Kidney (tissue), 13 donors: ENCODE measurements at regions not wholly inside any gene's neighbourhood (a gene's known extent, or its start where the extent isn't known, plus 50 kb on each side); places are given as distances from the start of the nearest gene placed in this dataset.

ENCODE experiments used
- DNase-seq, 5 donors: peaks; one replicate each; pipeline ENCODE4 v3.0.0-alpha.2; 2013 to 2020
- FAIRE-seq: peaks from 2 replicates; lab custom pipeline; 2012; peaks lifted over from hg19 to GRCh38; lab: Jason Lieb, UNC
- H3K27ac ChIP-seq, 2 donors: one replicate each; pipeline ENCODE4 v1.7.0; 2013; ENCODE audit warnings: low read depth in 2 of 2, low read length in 2 of 2, inconsistent platforms in 1 of 2
- H3K27me3 ChIP-seq: one replicate; pipeline ENCODE4 v1.7.1; 2013; ENCODE audit warnings: low read length, inconsistent platforms; ENCODE audit not compliant: control insufficient read depth, insufficient read depth
- H3K36me3 ChIP-seq, 3 donors: one replicate each; pipeline versions ENCODE4 v1.7.0 to v1.7.1; 2013; ENCODE audit warnings: low read length in 3 of 3, control low read depth in 1 of 3, inconsistent platforms in 1 of 3; ENCODE audit not compliant: insufficient read depth in 3 of 3, control insufficient read depth in 2 of 3
- H3K4me1 ChIP-seq, 3 donors: one replicate each; pipeline versions ENCODE4 v1.7.0 to v1.7.1; 2013; ENCODE audit warnings: low read length in 3 of 3, inconsistent platforms in 1 of 3, low read depth in 1 of 3; ENCODE audit not compliant: control insufficient read depth in 2 of 3, insufficient read depth in 2 of 3
- H3K4me3 ChIP-seq, 3 donors: one replicate each; pipeline versions ENCODE4 v1.7.0 to v1.8.1; 2013; ENCODE audit warnings: low read length in 3 of 3, control low read depth in 1 of 3, inconsistent platforms in 1 of 3
- H3K9ac ChIP-seq, 3 donors: one replicate each; pipeline versions ENCODE4 v1.7.0 to v1.7.1; 2013; ENCODE audit warnings: low read length in 3 of 3, control low read depth in 1 of 3, inconsistent platforms in 1 of 3
- H3K9me3 ChIP-seq, 3 donors: one replicate each; pipeline versions ENCODE4 v1.7.0 to v1.7.1; 2013; ENCODE audit warnings: low read length in 3 of 3, control low read depth in 1 of 3, inconsistent platforms in 1 of 3; ENCODE audit not compliant: control insufficient read depth in 2 of 3, insufficient read depth in 1 of 3
- CTCF ChIP-seq: IDR thresholded peaks from 3 replicates; pipeline ENCODE4 v1.5.1; 2012; ENCODE audit warnings: mild to moderate bottlenecking, moderate library complexity, borderline replicate concordance; ENCODE audit not compliant: insufficient read depth; ENCODE audit errors: extremely low read depth
- intact Hi-C: fragments of 100-400 bp; cut with DNase I; formaldehyde crosslinking; loops from one replicate; pipeline ENCODE4 v1.11.1; 2022
- donor health status: control.
- donor health status: control.
- donor health status: control.
- donor health status: control.
- donor health status: control.
- donor health status: DM: yes; HTN: yes; CAD: no.
- donor health status: Normal renal cell carcinoma (clear cell type).

GRCh38 chr2:805664-806063 is 128.5 kb upstream of the TMEM18 start:
- intact Hi-C loops = no loop called here
- H3K27ac ChIP-seq = no peak overlapping the region
- no peak for FAIRE-seq

GRCh38 chr2:797993-798392 is 120.8 kb upstream of the TMEM18 start:
- Histone ChIP-seq H3K27me3 (no peaks in the 10 kb centered on the region), H3K4me1 (no peaks in the 10 kb centered on the region), H3K36me3 (no peaks in the 10 kb centered on the region), H3K27ac (no peak overlapping the region), H3K9me3 (no peaks in the 10 kb centered on the region), H3K4me3 (no peak overlapping the region), H3K9ac (no peak overlapping the region)
- intact Hi-C loops = no loop called here
- FAIRE-seq (no peak), DNase-seq (no peak)
- no peak for TF ChIP-seq CTCF

More at GRCh38 chr2:805664-806063, 128.5 kb upstream of the TMEM18 start:
- H3K36me3 ChIP-seq = no peaks in the 10 kb centered on the region
- no peaks in the 10 kb centered on the region for H3K4me1 ChIP-seq
- no peak overlapping the region for H3K9ac ChIP-seq
- H3K27me3 ChIP-seq = no peaks in the 10 kb centered on the region
- no peak overlapping the region for H3K4me3 ChIP-seq
- no peak for DNase-seq
- TF ChIP-seq CTCF = no peak
- no peaks in the 10 kb centered on the region for H3K9me3 ChIP-seq

- intact Hi-C loops = no loop called here
- TF ChIP-seq CTCF = no peak
- no peak for FAIRE-seq
Observed at GRCh38 chr2:797556-797955, 120.3 kb upstream of the TMEM18 start.

More at GRCh38 chr2:797556-797955, 120.3 kb upstream of the TMEM18 start:
- no peak for DNase-seq
- Histone ChIP-seq H3K27me3 (no peaks in the 10 kb centered on the region), H3K4me3 (no peak overlapping the region), H3K4me1 (no peaks in the 10 kb centered on the region), H3K9ac (no peak overlapping the region), H3K36me3 (no peaks in the 10 kb centered on the region), H3K9me3 (no peaks in the 10 kb centered on the region), H3K27ac (no peak overlapping the region)
